ENCODE measurements at regions not wholly inside any gene's neighbourhood (a gene's known extent, or its start where the extent isn't known, plus 50 kb on each side); places are given as distances from the start of the nearest gene placed in this dataset.

GRCh38 chr3:152677491-152677890, 157.4 kb upstream of the P2RY1 start:
- no peak for TF ChIP-seq CTCF (IDR thresholded peaks at IDR 0.05; ENCODE audit: unreplicated experiment)
- H3K9me3 Mint-ChIP-seq (ENCODE audit: low read depth, unreplicated experiment): no peaks in the 10 kb centered on the region
- CTCF ChIA-PET: no interaction called here
- no TSS peak for BruUV-seq (replicated peaks)
- no peaks in the 10 kb centered on the region for H3K4me1 Mint-ChIP-seq (ENCODE audit: low read depth, unreplicated experiment)
- no peaks in the 10 kb centered on the region for H3K27me3 Mint-ChIP-seq (ENCODE audit: unreplicated experiment)
- H3K4me3 Mint-ChIP-seq (ENCODE audit: low read depth, unreplicated experiment): no peak overlapping the region
- intact Hi-C loops (cut with micrococcal nuclease; ENCODE audit: unreplicated experiment): no loop called here
- no peaks in the 10 kb centered on the region for H3K36me3 Mint-ChIP-seq (ENCODE audit: insufficient read depth, unreplicated experiment)
- no peak for DNase-seq
- H3K27ac Mint-ChIP-seq (ENCODE audit: unreplicated experiment): no peak overlapping the region

GRCh38 chr3:152682477-152682876, 152.5 kb upstream of the P2RY1 start:
- Mint-ChIP-seq H3K4me1 (ENCODE audit: low read depth, unreplicated experiment) (no peaks in the 10 kb centered on the region), H3K36me3 (ENCODE audit: insufficient read depth, unreplicated experiment) (no peaks in the 10 kb centered on the region), H3K4me3 (ENCODE audit: low read depth, unreplicated experiment) (no peak overlapping the region), H3K27ac (ENCODE audit: unreplicated experiment) (no peak overlapping the region), H3K9me3 (ENCODE audit: low read depth, unreplicated experiment) (peaks cover 2% of the 10 kb centered on the region), H3K27me3 (ENCODE audit: unreplicated experiment) (no peaks in the 10 kb centered on the region)
- no TSS peak for BruUV-seq (replicated peaks)
- intact Hi-C loops (cut with micrococcal nuclease; ENCODE audit: unreplicated experiment): no loop called here
- TF ChIP-seq CTCF (IDR thresholded peaks at IDR 0.05; ENCODE audit: unreplicated experiment): no peak
- DNase-seq: no peak
- CTCF ChIA-PET: no interaction called here

- Mint-ChIP-seq H3K9me3 (ENCODE audit: low read depth, unreplicated experiment) (peaks cover 2% of the 10 kb centered on the region), H3K27me3 (ENCODE audit: unreplicated experiment) (no peaks in the 10 kb centered on the region), H3K27ac (ENCODE audit: unreplicated experiment) (no peak overlapping the region), H3K36me3 (ENCODE audit: insufficient read depth, unreplicated experiment) (no peaks in the 10 kb centered on the region), H3K4me3 (ENCODE audit: low read depth, unreplicated experiment) (no peak overlapping the region), H3K4me1 (ENCODE audit: low read depth, unreplicated experiment) (no peaks in the 10 kb centered on the region)
- no peak for TF ChIP-seq CTCF (IDR thresholded peaks at IDR 0.05; ENCODE audit: unreplicated experiment)
- no peak for DNase-seq
- intact Hi-C loops (cut with micrococcal nuclease; ENCODE audit: unreplicated experiment): no loop called here
- no TSS peak for BruUV-seq (replicated peaks)
- CTCF ChIA-PET: no interaction called here
Observed at GRCh38 chr3:152683521-152683999, 151.4 kb upstream of the P2RY1 start.

GRCh38 chr3:152684279-152684678, 150.7 kb upstream of the P2RY1 start:
- Mint-ChIP-seq H3K9me3 (ENCODE audit: low read depth, unreplicated experiment) (peaks cover 2% of the 10 kb centered on the region), H3K27me3 (ENCODE audit: unreplicated experiment) (no peaks in the 10 kb centered on the region), H3K4me3 (ENCODE audit: low read depth, unreplicated experiment) (no peak overlapping the region), H3K4me1 (ENCODE audit: low read depth, unreplicated experiment) (no peaks in the 10 kb centered on the region), H3K36me3 (ENCODE audit: insufficient read depth, unreplicated experiment) (no peaks in the 10 kb centered on the region), H3K27ac (ENCODE audit: unreplicated experiment) (no peak overlapping the region)
- no TSS peak for BruUV-seq (replicated peaks)
- intact Hi-C loops (cut with micrococcal nuclease; ENCODE audit: unreplicated experiment): no loop called here
- DNase-seq: no peak
- CTCF ChIA-PET: no interaction called here
- TF ChIP-seq CTCF (IDR thresholded peaks at IDR 0.05; ENCODE audit: unreplicated experiment): no peak

All from Calu3 (cell line).